ENCODE measurements at regions not wholly inside any gene's neighbourhood (a gene's known extent, or its start where the extent isn't known, plus 50 kb on each side); places are given as distances from the start of the nearest gene placed in this dataset.

DNA sequence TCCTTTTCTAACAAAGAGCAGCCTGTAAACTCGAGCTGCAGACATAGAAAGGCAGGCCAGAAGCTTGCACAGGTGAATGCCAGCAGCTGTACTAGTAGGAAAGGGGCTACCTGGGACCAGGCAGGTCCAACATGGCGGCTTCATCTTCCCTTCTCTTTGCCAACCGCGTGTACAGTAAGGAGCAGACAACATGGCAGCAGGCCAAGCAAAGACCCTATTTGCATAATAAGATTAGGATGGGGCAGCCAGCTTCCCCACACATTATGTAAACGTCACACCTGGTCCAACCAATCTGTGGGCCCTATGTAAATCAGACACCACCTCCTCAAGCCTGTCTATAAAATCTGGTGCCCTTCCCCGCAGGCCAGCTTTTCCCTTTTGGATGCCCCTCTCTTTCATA, 1186.5 kb upstream of the AUTS2 start:
- Mint-ChIP-seq H3K4me3 (no peak overlapping the region), H3K9me3 (peaks cover 2 to 8% (median 4%) of the 10 kb centered on the region in 3 donors), H3K27me3 (no peaks in the 10 kb centered on the region), H3K36me3 (no peaks in the 10 kb centered on the region), H3K4me1 (no peaks in the 10 kb centered on the region), H3K27ac (no peak overlapping the region)

DNA sequence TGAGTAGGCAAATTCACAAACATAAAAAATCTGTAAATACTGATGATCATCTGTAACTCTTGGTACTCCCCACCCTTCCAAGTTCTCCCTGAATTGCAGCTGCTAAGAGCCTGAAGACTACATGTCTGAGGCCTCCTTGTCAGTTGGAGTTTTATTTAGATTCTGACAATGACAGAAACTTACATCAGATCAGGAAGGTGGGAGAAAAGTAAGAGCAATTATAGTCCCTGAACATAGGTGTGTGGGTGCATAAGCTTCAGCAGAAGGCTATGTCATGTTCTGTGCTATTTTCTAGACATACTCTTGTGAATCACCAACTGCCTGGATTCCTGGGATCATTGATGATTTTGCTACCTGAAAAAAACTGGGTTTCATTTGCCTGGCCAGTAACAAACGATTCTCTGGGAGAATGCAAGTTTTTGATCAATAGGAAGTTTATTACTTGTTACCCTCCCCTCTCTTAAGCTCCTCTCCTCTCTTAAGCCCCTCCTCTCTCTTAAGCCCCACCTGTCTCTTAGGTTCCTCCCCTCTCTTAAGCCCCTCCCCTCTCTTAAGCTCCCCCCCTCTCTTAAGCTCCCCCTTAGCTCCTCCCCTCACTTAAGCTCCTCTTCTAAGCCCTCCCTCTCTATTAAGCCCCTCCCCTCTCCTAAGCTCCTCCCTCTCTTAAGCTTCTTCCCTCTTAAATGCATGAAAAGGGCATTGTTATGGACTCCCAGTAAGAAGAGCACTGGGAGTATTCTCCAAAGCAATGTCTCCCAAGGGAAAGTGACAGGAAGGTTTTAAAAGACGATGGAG, 1183.4 kb upstream of the AUTS2 start:
- Mint-ChIP-seq H3K27me3 (no peaks in the 10 kb centered on the region), H3K27ac (no peak overlapping the region), H3K36me3 (peaks cover 1% of the 10 kb centered on the region), H3K4me1 (no peaks in the 10 kb centered on the region), H3K4me3 (no peak overlapping the region), H3K9me3 (peaks cover 4 to 7% (median 5%) of the 10 kb centered on the region in 3 donors)

DNA sequence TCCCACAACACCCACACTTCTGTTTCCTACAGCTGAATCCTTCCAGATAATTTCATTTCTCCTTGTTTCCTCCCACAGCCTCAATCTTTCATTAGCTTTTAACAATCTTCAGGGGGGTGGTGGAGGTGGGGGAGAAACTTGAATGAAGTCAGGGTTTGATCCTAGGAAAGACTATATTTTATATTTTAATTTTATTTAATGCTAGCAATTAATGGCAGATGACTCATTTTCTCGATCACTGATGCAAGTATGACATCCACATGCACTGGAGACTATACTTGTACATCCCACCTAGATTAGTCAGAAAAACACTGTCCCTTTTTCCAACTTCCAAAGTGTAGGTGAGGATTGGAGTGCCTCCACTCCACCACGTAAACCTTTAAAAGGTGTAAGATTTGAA, 1181.3 kb upstream of the AUTS2 start:
- Mint-ChIP-seq H3K27ac (no peak overlapping the region), H3K4me3 (no peak overlapping the region), H3K4me1 (no peaks in the 10 kb centered on the region), H3K9me3 (peaks cover 4 to 7% (median 6%) of the 10 kb centered on the region in 3 donors), H3K36me3 (peaks cover 1% of the 10 kb centered on the region), H3K27me3 (no peaks in the 10 kb centered on the region)

DNA sequence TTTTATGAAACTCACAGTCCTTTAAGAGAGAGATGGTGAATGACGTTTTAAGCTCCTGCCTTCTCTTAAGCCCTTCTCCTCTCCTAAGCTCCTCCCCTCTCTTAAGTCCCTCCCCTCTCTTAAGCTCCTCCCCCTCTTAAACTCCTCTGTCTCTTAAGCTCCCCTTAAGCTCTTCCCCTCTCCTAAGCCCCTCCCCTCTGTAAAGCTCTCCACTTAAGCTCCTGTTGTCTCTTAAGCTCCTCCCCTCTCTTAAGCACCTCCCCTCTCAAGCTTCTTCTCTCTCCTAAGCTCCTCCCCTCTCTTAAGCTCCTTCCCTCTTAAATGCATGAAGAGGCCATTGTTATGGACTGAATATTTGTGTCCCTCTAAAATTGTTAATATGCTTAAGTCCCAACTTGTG, 1180.6 kb upstream of the AUTS2 start:
- Mint-ChIP-seq H3K9me3 (peaks cover 1 to 7% (median 3%) of the 10 kb centered on the region in 3 donors), H3K4me3 (peak overlapping the region in 1 of 4 donors; percentile 8), H3K36me3 (peaks cover 1% of the 10 kb centered on the region), H3K27ac (no peak overlapping the region), H3K27me3 (no peaks in the 10 kb centered on the region), H3K4me1 (no peaks in the 10 kb centered on the region)

DNA sequence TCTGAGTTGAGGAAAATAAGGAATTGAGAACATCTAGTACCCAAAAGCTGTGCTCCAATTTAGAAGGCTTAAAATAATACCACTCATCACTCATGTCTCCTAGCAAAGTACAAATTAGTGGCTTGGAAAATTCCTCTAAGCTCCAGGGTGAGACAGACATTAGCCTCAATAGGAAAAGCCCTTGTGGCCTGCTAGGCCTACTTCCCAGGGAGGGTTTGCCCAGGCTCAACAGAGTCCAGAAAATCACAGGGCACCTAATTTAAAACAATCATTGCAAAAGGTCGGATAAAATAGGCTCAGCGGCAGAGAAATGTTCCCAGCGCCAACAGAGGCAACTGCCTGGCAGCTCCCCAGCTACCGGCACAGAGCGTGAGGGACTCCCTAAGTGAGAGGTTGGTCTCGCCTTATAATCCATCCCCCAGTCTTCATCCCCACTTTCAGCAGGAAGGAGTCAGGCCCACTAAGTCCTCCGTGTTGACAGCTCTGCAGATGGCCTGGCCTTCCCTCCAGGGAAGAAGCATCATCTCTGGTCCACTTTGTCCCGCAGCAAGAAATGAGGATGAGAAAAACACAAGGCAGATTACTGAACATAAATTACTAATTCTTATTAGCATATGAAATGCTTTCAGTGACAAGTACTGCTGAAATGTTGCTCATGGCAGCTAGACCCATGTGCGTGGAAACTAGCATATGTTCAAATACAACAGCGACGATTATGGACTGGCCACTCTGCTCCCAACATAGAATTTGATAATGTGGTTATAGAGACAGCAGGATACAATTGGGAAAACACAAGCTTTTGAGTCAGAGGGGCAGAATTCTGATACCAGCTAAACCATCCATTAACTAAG, 1177.7 kb upstream of the AUTS2 start:
- Mint-ChIP-seq H3K4me3 (no peak overlapping the region), H3K4me1 (no peaks in the 10 kb centered on the region), H3K27me3 (no peaks in the 10 kb centered on the region), H3K36me3 (peaks cover 1% of the 10 kb centered on the region), H3K27ac (peak overlapping the region in 1 of 3 donors; percentile 29), H3K9me3 (peaks cover 3 to 7% (median 3%) of the 10 kb centered on the region in 3 donors)

DNA sequence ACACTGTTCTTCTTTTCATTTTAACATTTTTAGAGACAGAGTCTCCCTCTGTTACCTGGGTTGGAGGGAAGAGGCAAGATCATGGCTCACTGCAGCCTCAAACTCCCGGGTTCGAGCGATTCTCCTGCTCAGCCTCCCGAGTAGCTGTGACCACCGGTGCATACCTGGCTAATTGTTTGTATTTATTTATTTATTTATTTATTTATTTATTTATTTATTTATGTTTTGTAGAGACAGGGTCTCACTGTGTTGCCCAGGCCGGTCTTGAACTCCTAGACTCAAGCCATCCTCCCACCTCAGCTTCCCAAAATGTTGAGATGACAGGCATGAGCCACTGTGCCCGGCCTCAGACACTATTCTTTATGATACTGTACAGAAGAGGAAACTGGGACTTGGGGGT, 1176.6 kb upstream of the AUTS2 start:
- Mint-ChIP-seq H3K4me3 (no peak overlapping the region), H3K4me1 (no peaks in the 10 kb centered on the region), H3K9me3 (peaks cover 3 to 7% (median 3%) of the 10 kb centered on the region in 3 donors), H3K27ac (no peak overlapping the region), H3K36me3 (peaks cover 2% of the 10 kb centered on the region), H3K27me3 (no peaks in the 10 kb centered on the region)

DNA sequence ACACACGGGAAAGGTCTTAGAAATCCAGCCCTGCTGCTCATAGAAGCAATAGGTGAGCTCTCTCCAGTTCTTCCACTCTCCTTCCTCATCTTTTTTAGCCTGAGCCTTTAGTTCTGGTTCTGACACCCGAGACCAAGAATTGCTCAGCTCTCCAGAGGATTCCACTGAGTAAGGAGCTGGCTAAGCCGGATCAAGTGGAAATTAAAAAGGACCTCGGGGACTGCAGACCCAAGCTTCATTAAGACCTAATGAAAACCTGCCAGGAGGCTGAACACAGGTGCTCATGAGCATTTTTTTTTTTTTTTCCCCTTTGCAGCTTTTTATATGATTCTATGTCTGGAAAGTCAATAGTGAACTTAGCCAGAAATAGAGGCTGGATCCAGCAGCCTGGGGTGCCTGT, 1176.0 kb upstream of the AUTS2 start:
- Mint-ChIP-seq H3K27me3 (no peaks in the 10 kb centered on the region), H3K36me3 (peaks cover 3% of the 10 kb centered on the region), H3K27ac (no peak overlapping the region), H3K4me3 (no peak overlapping the region), H3K4me1 (no peaks in the 10 kb centered on the region), H3K9me3 (peaks cover 3 to 7% (median 4%) of the 10 kb centered on the region in 3 donors)

DNA sequence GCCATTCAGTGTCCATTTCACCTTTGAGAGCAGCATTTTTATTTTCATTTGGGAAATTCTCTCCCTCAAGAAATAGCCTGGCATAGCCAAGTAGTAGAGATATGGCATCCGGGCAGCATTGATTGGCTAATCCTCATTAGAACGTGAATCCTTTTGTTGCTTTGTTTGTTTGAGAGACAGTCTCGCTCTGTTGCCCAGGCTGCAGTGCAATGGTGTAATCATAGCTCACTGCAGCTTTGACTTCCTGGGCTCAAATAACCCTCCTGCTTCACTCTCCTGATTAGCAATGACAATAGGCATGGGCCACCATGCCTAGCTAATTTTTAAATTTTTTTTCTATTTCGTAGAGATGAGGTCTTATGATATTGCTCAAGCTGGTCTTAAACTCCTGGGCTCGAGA, 1174.9 kb upstream of the AUTS2 start:
- H3K4me1 Mint-ChIP-seq, result no peaks in the 10 kb centered on the region
- H3K9me3 Mint-ChIP-seq, result peaks cover 1 to 5% (median 3%) of the 10 kb centered on the region in 3 donors

DNA sequence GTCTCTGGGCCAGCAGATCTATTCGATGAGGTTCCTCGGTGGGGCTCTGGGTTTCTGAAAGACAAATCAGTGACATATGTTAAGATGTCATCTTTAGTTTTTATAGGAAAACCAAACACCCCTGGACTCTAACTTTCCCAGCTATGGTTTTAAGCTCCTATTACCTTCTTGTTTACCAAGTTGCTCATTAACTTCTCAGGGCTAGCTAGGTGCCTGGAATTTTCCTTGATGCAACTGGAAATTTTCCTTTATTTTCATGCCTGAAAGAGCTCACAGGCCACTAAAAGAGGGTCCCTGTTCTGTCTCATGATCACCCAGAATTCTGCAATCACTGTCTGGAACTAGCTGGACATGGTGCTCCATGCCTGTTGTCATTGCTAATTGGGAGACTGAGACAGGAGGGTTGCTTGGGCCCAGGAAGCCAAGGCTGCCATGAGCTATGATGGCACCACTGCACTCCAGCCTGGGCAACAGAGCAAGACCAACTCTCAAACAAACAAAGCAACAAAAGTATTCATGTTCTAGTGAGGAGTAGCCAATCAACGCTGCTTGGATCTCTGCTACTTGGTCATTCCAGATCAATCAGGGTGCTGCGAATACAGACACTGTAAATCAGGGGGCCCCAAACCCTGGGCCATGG, 1173.5 kb upstream of the AUTS2 start:
- H3K27me3 Mint-ChIP-seq, result no peaks in the 10 kb centered on the region
- no peak overlapping the region for H3K4me3 Mint-ChIP-seq
- no peaks in the 10 kb centered on the region for H3K4me1 Mint-ChIP-seq
- peaks cover 0 to 5% (median 0%) of the 10 kb centered on the region in 3 donors for H3K9me3 Mint-ChIP-seq
- H3K36me3 Mint-ChIP-seq, result peaks cover 2% of the 10 kb centered on the region
- H3K27ac Mint-ChIP-seq, result no peak overlapping the region

More for the DNA sequence above, 1174.9 kb upstream of the AUTS2 start:
- Mint-ChIP-seq H3K4me3 (peak overlapping the region in 1 of 4 donors; percentile 52), H3K27ac (peak overlapping the region in 1 of 3 donors; percentile 39), H3K27me3 (no peaks in the 10 kb centered on the region), H3K36me3 (peaks cover 2% of the 10 kb centered on the region)

DNA sequence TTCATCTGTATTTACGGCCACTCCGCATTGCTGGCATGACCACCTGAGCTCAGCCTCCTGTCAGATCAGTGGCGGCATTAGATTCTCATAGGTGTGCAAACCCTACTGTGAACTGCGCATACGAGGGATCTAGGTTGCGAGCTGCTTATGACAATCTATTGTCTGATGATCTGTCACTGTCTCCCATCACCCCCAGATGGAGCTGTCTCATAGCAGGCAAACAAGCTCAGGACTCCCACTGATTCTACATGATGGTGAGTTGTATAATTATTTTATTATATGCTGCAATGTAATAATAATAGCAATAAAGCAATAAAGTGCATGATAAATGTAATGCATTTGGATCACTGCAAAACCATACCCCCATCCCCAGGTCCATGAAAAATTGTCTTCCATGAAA, 1172.9 kb upstream of the AUTS2 start:
- Mint-ChIP-seq H3K27ac (no peak overlapping the region), H3K27me3 (no peaks in the 10 kb centered on the region), H3K4me1 (no peaks in the 10 kb centered on the region), H3K4me3 (no peak overlapping the region), H3K9me3 (peaks cover 0 to 5% (median 0%) of the 10 kb centered on the region in 3 donors), H3K36me3 (peaks cover 2% of the 10 kb centered on the region)

DNA sequence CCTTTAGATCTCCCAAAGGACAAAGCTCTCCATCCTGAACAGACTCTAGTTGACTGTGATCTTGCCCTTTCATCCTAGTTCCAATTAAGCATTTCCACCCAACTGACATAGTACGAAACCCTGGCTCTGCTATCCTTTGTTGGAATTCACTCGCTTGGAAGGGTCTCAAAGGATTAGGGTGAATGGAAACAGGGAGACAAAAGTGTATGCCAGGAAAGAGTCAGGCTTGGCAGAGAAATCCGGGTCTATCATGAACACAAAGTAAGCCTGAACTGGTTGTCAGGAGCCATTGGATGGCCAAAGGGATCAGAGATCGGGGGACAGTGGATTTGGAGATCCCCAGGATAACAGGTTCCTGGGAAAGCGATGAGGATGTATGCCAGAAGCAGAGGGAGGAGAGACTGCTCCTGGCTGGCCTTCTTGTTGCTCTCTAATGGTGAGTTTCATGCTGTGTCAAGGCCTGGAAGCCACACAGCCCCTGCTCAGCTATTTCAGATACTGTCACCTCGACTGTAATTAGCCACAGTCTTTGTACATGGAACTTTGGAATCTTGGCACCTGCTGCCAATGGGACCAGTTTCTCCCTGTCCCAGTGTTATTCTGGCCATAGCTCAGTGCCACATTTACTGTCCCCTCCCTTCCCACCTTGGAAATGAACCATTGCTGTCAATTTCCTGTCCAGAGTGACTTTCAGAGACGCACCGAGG, 1168.7 kb upstream of the AUTS2 start:
- Mint-ChIP-seq H3K27ac (no peak overlapping the region), H3K36me3 (peaks cover 2% of the 10 kb centered on the region), H3K4me3 (no peak overlapping the region), H3K27me3 (no peaks in the 10 kb centered on the region), H3K9me3 (peaks cover 0 to 17% (median 5%) of the 10 kb centered on the region in 3 donors), H3K4me1 (no peaks in the 10 kb centered on the region)

DNA sequence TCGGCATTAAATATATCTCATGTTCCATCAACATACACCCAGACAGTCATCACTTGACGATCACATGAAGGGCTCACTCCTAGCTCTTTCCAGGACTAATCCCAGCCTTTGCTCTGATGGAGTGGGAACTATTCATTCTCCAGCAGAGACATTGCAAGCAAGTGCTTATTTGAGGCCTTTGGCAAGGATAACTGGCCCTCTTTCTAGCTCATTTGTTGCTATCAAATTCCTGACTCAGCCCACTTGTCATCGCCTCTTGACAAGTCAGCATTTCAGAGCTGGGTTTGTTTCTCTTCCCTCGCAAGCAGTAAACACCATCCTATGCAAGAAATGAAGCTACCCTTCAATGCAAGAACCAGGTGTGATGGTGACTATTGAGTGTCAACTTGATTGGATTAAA, 1165.7 kb upstream of the AUTS2 start:
- H3K36me3 Mint-ChIP-seq, result no peaks in the 10 kb centered on the region
- H3K27ac Mint-ChIP-seq, result no peak overlapping the region
- no peaks in the 10 kb centered on the region for H3K27me3 Mint-ChIP-seq
- H3K9me3 Mint-ChIP-seq, result peaks cover 2 to 27% (median 3%) of the 10 kb centered on the region in 3 donors
- no peaks in the 10 kb centered on the region for H3K4me1 Mint-ChIP-seq
- H3K4me3 Mint-ChIP-seq, result no peak overlapping the region

DNA sequence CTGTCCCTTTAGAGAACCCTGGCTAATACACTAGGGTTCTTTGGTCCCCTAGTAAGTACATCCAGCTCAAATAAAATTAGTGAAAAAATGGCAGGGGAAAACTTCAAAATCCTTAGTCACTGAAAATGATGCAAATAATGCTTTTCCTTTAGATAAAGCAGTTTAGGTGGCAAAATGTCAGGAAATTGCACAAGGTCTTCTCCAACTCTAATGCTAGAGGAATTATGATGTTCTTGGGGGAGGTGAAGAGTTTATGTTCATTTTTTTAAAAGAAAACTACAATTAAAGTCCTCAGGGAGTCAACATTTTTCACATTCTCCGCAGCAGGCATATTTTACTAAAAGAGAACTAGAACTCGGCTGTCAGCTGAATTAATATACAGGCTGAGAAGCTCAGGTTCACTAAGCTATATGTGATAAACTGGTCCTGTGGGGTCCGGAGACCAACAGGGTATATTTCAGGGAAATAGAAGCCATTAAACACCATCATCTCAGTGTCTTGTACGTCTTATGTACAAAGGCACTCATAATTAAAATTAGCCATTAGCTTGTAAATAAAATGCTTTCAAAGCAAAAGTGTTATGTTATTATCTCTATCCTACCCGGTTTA, 1164.7 kb upstream of the AUTS2 start:
- Mint-ChIP-seq H3K36me3 (no peaks in the 10 kb centered on the region), H3K4me3 (no peak overlapping the region), H3K27me3 (no peaks in the 10 kb centered on the region), H3K4me1 (no peaks in the 10 kb centered on the region), H3K9me3 (peaks cover 2 to 31% (median 3%) of the 10 kb centered on the region in 3 donors), H3K27ac (no peak overlapping the region)

DNA sequence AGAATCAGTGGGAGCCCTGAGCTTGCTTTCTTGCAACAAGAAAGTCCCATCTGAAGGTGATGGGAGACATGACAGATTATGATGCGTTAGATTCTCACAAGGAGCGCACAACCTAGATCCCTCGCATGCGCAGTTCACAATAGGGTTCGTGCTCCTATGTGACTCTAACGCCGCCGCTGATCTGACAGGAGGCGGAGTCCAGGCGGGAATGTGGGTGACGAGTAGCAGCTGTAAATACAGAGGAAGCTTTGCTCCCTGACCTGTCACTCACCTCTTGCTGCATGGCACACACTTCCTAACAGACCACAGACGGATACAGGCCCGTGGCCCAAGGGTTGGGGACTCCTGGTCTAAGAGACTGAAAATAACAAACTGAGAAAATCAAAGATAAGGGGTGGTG, 1163.4 kb upstream of the AUTS2 start:
- H3K9me3 Mint-ChIP-seq, result peaks cover 2 to 31% (median 4%) of the 10 kb centered on the region in 3 donors
- no peaks in the 10 kb centered on the region for H3K4me1 Mint-ChIP-seq
- H3K36me3 Mint-ChIP-seq, result no peaks in the 10 kb centered on the region
- H3K4me3 Mint-ChIP-seq, result no peak overlapping the region
- no peak overlapping the region for H3K27ac Mint-ChIP-seq
- H3K27me3 Mint-ChIP-seq, result no peaks in the 10 kb centered on the region

Measured in IgD-negative memory B cell (primary cell).